ENCODE measurements at regions not wholly inside any gene's neighbourhood (a gene's known extent, or its start where the extent isn't known, plus 50 kb on each side); places are given as distances from the start of the nearest gene placed in this dataset.

DNA sequence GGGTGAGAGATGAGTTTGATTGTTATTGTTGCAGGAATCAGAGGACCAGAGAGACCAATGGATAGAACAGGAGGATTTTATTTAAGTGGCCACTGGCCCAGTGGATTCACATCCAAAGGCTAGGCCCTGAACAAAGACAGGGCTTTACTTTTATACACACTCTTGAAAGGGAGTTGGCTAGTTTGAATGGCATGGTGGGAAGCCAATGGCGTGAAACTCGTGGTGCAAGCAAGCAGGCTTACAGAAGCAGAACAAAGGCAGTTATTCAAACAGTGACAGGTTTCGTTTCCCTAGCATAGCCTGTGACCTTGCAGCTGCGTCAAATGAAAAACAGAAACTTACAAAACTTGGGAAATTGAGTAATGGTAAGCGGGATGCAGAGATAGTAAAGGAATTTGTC lies 110.2 kb upstream of the PRDX4 start:
- Histone ChIP-seq H3K27me3 (ENCODE audit: control insufficient read depth, insufficient read depth, low read length) (no peaks in the 10 kb centered on the region), H3K4me3 (ENCODE audit: low read depth in 2 of 2, low read length in 2 of 2) (no peak overlapping the region), H3K27ac (ENCODE audit: low read length) (no peak overlapping the region), H3K36me3 (ENCODE audit: control insufficient read depth, insufficient read depth, low read length) (no peaks in the 10 kb centered on the region), H3K9me3 (ENCODE audit: control insufficient read depth, insufficient read depth, low read depth, low read length) (no peaks in the 10 kb centered on the region), H3K4me1 (ENCODE audit: control insufficient read depth, insufficient read depth, low read length) (no peaks in the 10 kb centered on the region)
- no peak for ATAC-seq
- no TSS peak for BruUV-seq (replicated peaks)
- CTCF ChIA-PET, result no interaction called here
- no peak for TF ChIP-seq SIN3A (IDR thresholded peaks at IDR 0.05; ENCODE audit: borderline replicate concordance, insufficient read depth, low read depth, low read length)
- no peak for TF ChIP-seq POLR2AphosphoS5 (IDR thresholded peaks at IDR 0.05; ENCODE audit: low read depth, low read length)
- TF ChIP-seq, protein P1, sequence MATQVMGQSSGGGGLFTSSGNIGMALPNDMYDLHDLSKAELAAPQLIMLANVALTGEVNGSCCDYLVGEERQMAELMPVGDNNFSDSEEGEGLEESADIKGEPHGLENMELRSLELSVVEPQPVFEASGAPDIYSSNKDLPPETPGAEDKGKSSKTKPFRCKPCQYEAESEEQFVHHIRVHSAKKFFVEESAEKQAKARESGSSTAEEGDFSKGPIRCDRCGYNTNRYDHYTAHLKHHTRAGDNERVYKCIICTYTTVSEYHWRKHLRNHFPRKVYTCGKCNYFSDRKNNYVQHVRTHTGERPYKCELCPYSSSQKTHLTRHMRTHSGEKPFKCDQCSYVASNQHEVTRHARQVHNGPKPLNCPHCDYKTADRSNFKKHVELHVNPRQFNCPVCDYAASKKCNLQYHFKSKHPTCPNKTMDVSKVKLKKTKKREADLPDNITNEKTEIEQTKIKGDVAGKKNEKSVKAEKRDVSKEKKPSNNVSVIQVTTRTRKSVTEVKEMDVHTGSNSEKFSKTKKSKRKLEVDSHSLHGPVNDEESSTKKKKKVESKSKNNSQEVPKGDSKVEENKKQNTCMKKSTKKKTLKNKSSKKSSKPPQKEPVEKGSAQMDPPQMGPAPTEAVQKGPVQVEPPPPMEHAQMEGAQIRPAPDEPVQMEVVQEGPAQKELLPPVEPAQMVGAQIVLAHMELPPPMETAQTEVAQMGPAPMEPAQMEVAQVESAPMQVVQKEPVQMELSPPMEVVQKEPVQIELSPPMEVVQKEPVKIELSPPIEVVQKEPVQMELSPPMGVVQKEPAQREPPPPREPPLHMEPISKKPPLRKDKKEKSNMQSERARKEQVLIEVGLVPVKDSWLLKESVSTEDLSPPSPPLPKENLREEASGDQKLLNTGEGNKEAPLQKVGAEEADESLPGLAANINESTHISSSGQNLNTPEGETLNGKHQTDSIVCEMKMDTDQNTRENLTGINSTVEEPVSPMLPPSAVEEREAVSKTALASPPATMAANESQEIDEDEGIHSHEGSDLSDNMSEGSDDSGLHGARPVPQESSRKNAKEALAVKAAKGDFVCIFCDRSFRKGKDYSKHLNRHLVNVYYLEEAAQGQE (IDR thresholded peaks at IDR 0.05; ENCODE audit: insufficient read depth in 1 of 2, low read depth in 2 of 2, low read length in 1 of 2), result no peak
- TF ChIP-seq, protein P2, sequence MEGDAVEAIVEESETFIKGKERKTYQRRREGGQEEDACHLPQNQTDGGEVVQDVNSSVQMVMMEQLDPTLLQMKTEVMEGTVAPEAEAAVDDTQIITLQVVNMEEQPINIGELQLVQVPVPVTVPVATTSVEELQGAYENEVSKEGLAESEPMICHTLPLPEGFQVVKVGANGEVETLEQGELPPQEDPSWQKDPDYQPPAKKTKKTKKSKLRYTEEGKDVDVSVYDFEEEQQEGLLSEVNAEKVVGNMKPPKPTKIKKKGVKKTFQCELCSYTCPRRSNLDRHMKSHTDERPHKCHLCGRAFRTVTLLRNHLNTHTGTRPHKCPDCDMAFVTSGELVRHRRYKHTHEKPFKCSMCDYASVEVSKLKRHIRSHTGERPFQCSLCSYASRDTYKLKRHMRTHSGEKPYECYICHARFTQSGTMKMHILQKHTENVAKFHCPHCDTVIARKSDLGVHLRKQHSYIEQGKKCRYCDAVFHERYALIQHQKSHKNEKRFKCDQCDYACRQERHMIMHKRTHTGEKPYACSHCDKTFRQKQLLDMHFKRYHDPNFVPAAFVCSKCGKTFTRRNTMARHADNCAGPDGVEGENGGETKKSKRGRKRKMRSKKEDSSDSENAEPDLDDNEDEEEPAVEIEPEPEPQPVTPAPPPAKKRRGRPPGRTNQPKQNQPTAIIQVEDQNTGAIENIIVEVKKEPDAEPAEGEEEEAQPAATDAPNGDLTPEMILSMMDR (IDR thresholded peaks at IDR 0.05), result no peak
- TF ChIP-seq TCF7L2 (IDR thresholded peaks at IDR 0.05; ENCODE audit: low read depth, low read length), result no peak
- intact Hi-C loops (cut with micrococcal nuclease; ENCODE audit: unreplicated experiment), result no loop called here
- POLR2A ChIA-PET, result no interaction called here
- in situ Hi-C loops (cut with HindIII; ENCODE audit: low pct_unique_long_range_greater_than_20kb, low sequenced_read_pairs), result no loop called here
- DNase-seq (ENCODE audit: low read depth, low spot score), result no peak

DNA sequence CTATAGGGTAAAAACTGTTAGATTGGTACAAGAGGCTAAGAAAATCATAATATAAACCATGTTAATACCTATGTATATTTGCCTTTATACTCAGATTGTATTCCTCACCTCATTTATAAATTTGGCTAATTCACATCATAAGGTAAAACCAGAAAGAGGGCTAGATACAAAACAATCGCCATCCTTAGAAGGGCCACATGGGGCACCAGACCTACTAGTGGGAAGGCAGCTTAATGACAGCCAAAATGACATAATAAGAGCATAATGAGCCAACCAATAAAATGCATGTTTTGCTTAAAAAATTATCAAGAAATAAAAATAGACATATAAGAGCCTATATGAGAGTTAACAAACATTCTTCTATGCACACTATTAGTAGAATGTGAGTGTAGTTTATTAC lies 107.3 kb upstream of the PRDX4 start:
- H3K9me3 ChIP-seq (ENCODE audit: control insufficient read depth, insufficient read depth, low read depth, low read length), result no peaks in the 10 kb centered on the region
- TF ChIP-seq, protein P1 (IDR thresholded peaks at IDR 0.05; ENCODE audit: insufficient read depth in 1 of 2, low read depth in 2 of 2, low read length in 1 of 2), result no peak
- ATAC-seq, result no peak
- in situ Hi-C loops (cut with HindIII; ENCODE audit: low pct_unique_long_range_greater_than_20kb, low sequenced_read_pairs), result no loop called here
- H3K36me3 ChIP-seq (ENCODE audit: control insufficient read depth, insufficient read depth, low read length), result no peaks in the 10 kb centered on the region
- H3K27ac ChIP-seq (ENCODE audit: low read length), result no peak overlapping the region
- no peaks in the 10 kb centered on the region for H3K27me3 ChIP-seq (ENCODE audit: control insufficient read depth, insufficient read depth, low read length)
- BruUV-seq (replicated peaks), result no TSS peak
- DNase-seq (ENCODE audit: low read depth, low spot score), result no peak
- ChIA-PET CTCF (no interaction called here), POLR2A (no interaction called here)
- intact Hi-C loops (cut with micrococcal nuclease; ENCODE audit: unreplicated experiment), result no loop called here
- H3K4me3 ChIP-seq (ENCODE audit: low read depth in 2 of 2, low read length in 2 of 2), result no peak overlapping the region
- no peaks in the 10 kb centered on the region for H3K4me1 ChIP-seq (ENCODE audit: control insufficient read depth, insufficient read depth, low read length)
